HG02840 (cell line): ENCODE measurements at regions not wholly inside any gene's neighbourhood (a gene's known extent, or its start where the extent isn't known, plus 50 kb on each side); places are given as distances from the start of the nearest gene placed in this dataset.
"Not testable (repeated sequence)": the region's sequence is repeated elsewhere in the genome, so short reads cannot be mapped to it uniquely, and the experiment has no call there.

Experiments used
- ATAC-seq: cut with Tn5 transposase; IDR thresholded peaks from one replicate; pipeline ENCODE4 v1.9.1; 2021; ENCODE audit warnings: mild to moderate bottlenecking, moderate library complexity, moderate number of reproducible peaks; ENCODE audit not compliant: unreplicated experiment, low FRiP score

DNA sequence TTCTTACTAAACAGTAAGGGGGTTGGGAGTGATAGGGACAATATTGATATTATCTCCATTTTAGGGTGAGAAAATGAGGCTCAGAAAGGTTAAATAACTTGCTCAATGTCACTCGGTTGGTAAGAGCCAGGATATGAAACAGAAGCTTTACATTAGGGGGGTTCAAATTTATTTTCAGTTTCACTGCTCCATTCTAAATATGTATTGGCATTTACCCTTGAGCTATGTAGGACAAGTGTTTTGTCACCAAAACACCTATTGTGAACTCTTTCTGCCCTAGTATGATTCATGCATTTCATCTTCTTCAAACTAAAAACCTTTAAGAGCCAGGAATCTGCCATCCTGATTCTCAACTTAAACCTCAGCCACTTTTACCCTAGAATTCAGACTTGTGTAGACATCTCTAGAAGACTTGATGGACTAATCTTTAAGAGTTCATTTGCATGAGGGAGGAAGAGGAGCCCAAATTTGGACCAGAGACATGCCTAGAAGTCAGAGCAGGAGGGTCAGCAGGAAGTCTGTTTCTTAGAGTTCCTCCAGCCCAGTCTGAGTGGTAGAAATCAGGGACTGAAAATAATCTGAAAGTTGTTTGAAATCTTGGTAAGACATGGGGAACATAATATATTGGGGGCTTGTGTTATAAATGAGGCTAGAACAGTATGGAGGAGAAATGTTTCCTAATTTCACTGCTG, 129.4 kb upstream of the ATP5MC3 start:
- ATAC-seq, result no peak

GRCh38 chr2:175309799-175310198, 128.3 kb upstream of the ATP5MC3 start:
- no peak for ATAC-seq

DNA sequence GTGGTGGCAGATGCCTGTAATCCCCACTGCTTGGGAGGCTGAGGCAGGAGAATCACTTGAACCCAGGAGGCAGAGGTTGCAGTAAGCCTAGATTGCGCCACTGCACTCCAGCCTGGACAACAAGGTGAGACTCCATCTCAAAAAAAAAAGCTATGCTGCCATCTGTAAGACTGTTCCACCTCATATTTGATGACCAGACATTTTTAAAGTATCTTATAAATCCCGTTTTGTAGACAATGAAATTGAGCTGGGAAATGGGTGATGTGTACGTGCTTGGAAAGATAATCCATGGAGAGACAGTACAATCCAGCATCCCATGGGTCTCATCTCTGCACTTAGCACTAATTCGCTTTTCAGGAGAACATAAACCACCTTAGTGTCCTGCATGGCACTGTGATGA, 126.5 kb upstream of the ATP5MC3 start:
- ATAC-seq, result no peak

DNA sequence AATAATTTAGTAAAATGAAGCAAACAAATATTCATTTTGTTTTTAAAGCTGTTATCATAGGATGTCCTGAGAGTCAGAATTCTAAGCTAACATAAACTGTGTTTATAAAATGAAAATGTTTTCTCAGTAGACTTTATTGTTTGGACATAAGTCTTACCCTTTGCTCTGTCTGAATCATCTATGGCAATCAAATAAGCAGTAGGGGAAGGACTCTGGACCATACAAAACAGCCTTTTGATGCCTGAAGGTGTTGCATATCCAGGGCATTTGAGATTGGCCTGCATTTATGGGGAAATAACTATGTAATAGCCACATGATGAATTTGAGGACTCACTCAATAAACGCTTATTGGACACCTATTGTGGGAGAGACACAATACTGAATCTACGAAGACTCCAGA, 123.0 kb upstream of the ATP5MC3 start:
- no peak for ATAC-seq

DNA sequence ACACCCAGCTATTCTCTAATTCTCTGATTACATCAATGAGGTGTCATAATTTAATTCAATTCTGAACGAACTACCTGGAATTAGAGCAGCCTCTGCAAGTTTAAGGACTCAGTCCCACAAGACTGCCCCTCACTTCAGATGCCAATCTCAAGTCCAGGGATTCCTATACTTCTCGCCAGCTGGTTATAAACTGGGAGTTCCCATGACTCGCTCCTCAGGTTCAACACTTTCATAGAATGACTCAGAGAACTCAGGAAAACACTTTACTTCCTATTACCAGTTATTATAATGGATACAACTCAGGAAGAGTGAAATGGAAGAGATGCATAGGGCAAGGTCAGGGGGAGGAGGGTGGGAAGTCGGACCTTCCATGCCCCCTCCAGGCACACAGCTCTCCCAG, 112.3 kb upstream of the ATP5MC3 start:
- no peak for ATAC-seq

- no peak for ATAC-seq
These were observed 111.7 kb upstream of the ATP5MC3 start for GRCh38 chr2:175293195-175293594.

- no peak for ATAC-seq
These were observed 101.4 kb upstream of the ATP5MC3 start for GRCh38 chr2:175282886-175283285.

GRCh38 chr2:175282300-175282699, 100.8 kb upstream of the ATP5MC3 start:
- no peak for ATAC-seq

- ATAC-seq, result no peak
These were observed 96.3 kb upstream of the ATP5MC3 start for GRCh38 chr2:175277772-175278171.

DNA sequence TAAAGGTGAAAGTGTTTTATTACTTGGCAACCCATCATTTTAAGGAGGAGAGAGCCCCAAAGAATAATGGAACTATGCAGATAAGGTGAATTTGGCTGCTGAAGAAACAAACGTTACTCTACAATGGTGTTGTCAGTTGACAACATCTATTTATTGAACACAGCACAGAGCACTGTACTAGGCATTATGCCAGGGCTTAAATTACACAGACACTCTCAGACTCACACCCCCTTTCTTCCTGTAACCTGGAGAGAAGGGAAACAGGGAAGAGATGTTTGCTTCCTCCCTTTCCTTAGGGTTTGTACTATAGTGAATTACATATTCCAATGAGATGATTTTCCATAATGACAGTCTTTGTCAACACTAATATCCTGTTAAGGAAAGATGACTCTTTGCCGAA, 94.0 kb upstream of the ATP5MC3 start:
- ATAC-seq, result no peak

DNA sequence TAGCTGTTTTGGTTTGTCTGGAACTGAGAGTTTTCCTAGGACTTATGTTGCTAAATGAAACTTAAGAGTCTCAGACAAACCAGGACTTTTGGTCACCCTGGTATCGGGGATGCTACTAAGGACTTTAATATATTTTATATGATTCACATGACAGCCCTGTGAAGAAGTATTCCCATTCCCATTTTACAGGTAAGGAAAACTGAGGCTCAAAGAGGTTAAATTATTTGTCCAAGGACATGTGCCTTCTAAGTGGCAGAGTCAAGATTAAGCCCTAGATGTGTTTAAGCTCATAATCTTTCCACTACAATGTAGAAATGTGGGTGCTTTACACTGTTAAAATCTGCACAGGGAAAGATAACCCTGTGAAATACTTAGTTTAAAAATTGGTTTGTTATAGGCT, 77.7 kb upstream of the ATP5MC3 start:
- no peak for ATAC-seq

DNA sequence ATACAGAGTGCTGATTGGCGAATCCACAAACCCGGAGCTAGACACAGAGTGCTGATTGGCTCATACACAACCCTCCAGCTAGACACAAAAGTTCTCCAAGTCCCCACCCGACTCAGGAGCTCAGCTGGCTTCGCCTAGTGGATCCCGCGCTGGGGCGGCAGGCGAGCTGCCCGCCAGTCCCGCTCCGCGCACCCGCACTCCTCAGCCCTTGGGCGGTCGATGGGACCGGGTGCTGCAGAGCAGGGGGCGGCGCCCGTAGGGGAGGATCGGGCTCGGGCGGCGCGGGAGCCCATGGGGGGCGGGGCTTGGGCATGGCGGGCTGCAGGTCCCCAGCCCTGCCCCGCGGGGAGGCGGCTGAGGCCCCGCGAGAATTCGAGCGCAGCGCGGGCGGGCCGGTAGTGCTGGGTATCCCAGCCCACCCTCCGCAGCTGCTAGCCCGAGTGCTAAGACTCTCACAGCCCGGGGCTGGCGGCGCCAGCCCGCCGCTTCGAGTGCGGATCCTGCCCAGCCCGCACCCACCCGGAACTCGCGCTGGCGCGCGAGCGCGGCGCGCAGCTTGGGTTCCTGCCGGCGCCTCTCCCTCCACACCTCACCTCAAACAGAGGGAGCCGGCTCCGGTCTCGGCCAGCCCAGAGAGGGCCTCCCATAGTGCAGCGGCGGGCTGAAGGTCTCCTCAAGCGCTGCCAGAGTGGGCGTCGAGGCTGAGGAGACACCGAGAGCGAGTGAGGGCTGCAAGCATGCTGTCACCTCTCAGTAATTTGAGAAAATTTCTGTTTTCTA, 75.5 kb upstream of the ATP5MC3 start:
- ATAC-seq, result no peak

DNA sequence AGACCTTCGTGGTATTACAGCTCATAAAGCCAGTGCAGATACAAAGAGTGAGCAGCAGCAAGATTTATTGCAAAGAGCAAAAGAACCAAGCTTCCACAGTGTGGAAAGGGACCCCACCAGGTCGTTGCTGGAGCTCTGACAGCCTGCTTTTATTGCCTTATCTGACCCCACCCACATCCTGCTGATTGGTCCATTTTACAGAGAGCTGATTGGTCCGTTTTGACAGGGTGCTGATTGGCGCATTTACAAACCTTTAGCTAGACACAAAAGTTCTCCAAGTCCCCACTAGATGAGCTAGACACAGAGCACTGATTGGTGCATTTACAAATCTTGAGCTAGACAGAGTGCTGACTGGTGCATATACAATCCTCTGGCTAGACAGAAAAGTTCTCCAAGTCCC, 74.9 kb upstream of the ATP5MC3 start:
- not testable (repeated sequence) for ATAC-seq

DNA sequence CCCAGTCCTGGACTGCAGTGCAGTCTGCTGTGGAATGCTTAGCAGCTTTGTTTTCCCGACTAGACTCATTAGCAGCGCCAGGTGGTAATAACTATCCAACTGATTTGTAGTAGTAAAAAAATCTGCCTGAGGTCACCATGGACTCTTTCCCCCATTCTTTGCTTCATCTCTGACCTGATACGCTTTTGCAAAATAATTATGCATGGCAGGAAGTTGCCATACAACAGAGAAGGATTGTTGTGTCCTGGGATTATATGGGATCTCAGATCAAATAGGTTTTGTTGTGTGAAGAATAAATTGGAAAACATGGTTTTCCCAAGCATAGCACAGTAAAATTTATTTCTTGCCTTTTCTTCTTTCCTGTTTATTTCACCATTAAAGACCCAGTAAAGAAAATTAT, 72.4 kb upstream of the ATP5MC3 start:
- no peak for ATAC-seq

DNA sequence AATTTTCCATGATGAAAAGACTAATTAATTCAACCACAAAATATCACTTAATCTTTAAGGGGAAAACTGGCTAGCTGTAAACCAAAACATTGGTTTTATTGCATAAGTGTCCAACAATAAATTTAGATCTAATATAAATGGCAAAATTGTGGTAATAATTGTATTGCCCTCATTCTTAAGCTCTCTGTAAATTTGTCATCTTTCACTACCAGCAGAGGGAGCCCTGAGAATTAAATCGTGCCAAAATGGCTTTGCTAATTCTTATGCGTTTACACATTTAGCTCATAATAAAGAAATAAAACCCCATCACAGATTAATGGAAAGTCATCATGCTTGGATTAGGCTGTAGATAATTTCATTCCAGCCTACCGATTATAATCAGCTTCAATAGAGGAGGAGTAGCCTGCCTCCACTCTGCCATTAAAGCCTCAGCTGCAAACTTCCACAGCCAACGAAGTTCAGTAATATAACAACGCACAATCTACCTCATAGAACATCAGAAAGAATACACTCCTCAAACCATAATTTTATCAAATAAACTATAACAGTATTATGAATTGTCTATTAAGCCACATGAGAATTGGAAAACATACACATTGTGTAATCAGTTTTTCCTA, 70.0 kb upstream of the ATP5MC3 start:
- no peak for ATAC-seq

GRCh38 chr2:175247159-175247558, 65.6 kb upstream of the ATP5MC3 start:
- ATAC-seq, result no peak

DNA sequence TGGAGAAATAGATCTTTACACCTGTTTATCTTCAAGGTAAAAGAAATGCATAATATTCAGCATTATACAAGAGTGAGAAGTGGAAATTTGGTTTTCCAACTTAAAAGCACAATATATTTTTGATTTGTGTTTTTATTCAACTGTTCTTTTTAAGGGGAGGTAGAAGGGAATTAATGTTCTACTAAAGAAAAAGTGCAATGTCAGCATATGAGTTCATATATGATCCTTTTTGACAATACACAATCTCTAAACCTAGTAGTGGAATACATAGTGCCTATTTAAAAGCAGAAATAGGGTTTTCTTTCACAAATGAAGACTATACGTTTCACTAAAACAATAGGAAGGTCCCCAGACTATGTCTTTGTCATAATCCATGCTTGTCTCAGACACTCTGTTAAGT, 63.2 kb upstream of the ATP5MC3 start:
- no peak for ATAC-seq

DNA sequence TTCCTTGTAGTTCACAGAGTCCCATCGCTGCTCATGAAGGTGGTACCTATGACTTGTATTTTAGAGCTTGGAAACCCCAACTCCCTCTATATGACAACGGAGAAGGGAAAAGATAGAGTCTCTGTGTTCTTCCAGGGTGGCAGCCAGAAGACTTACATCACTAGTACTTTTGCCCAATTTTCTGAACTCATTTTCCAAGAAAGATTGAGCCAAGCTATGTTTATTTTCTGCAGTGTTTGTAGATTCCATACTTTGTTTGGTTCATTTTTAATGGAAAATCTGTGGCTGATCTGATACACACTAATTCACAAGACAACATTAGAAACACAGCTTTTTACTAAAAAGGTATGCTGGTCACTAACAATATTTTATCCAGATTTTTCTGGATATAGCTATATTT, 60.2 kb upstream of the ATP5MC3 start:
- ATAC-seq, result no peak

DNA sequence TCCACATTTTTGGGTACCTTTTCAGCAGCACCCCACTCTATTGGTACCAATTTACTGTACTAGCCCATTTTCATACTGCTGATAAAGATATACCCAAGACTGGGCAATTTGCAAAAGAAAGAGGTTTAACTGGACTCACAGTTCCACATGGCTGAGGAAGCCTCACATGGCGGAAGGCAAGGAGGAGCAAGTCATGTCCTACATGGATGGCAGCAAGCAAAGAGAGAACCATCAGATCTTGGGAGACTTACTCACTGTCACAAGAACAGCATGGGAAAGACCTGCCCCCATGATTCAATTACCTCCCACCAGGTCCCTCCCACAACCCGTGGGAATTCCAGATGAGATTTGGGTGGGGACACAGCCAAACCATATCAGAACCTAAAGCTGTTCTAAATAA, 58.5 kb upstream of the ATP5MC3 start:
- ATAC-seq, result not testable (repeated sequence)

DNA sequence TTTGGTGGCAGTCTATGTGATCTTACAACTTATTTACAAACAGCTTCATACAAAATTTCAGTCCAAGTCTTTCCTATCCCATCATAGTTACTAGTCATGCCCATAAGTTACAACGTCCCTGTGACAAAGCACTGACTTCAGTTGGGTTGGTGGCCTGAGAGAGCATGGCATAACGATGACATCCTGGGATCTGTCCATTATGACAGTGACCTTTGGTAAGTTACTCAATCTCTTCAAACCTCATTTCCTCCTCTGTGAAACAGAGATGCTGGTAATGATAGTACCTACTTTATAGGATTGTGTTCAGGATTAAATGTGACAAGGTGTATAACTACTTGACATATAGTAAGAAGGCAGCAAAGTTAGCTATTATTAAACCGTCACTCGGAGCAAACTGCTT, 55.4 kb upstream of the ATP5MC3 start:
- ATAC-seq, result no peak

DNA sequence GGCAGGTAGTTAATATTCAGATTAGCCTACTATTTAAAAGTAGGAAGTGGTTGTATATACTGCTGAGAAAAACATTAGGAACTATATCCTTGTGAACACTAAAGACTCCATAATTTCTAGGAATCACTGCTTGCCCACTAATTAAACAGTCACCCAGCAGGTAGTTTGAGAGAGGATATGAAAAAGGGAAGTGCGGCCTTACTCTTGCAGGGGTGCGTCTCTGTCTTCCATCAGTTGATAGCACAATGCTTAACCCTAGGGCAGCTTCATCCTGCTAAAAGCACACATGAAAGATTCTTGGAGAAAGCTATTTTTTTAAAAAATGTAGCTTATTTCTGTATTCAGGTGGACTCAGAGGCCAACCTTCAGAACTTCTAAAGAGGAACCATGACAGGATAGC, 53.1 kb upstream of the ATP5MC3 start:
- no peak for ATAC-seq

- ATAC-seq, result no peak
These were observed 52.6 kb upstream of the ATP5MC3 start for GRCh38 chr2:175234153-175234552.
